ENCODE measurements at regions not wholly inside any gene's neighbourhood (a gene's known extent, or its start where the extent isn't known, plus 50 kb on each side); places are given as distances from the start of the nearest gene placed in this dataset.

- TF ChIP-seq CTCF (IDR thresholded peaks at IDR 0.05): no peak
- TF ChIP-seq POLR2AphosphoS5 (IDR thresholded peaks at IDR 0.05): no peak
- TF ChIP-seq POLR2A (IDR thresholded peaks at IDR 0.05): no peak
Observed at GRCh38 chr5:77876316-77876715, 100.2 kb upstream of the TBCA start.

Data from suprapubic skin (tissue), 4 donors.